DOHH2 (cell line): ENCODE measurements at regions not wholly inside any gene's neighbourhood (a gene's known extent, or its start where the extent isn't known, plus 50 kb on each side); places are given as distances from the start of the nearest gene placed in this dataset.

Source experiments
- CTCF ChIP-seq: fragments of 200-600 bp; sonication (generic); IDR thresholded peaks from one replicate; pipeline ENCODE4 v1.5.1; 2014; ENCODE audit warnings: antibody characterized with exemption, mild to moderate bottlenecking, low read depth, low read length; ENCODE audit not compliant: poor library complexity, severe bottlenecking
- EZH2phosphoT487 ChIP-seq: fragments of 200-600 bp; sonication (generic); IDR thresholded peaks from 2 replicates; pipeline ENCODE4 v1.6.1; 2017; ENCODE audit warnings: borderline replicate concordance, mild to moderate bottlenecking, antibody characterized with exemption, low read length, moderate library complexity, mixed read lengths

- TF ChIP-seq CTCF (no peak), EZH2phosphoT487 (no peak)
Observed at GRCh38 chr3:76859596-76859995, 180.3 kb upstream of the ROBO2 start.
